RWPE2 (cell line): ENCODE measurements at regions not wholly inside any gene's neighbourhood (a gene's known extent, or its start where the extent isn't known, plus 50 kb on each side); places are given as distances from the start of the nearest gene placed in this dataset.

Experiments
- ATAC-seq: fragments of 200-7000 bp; cut with Tn5 transposase; 3 replicates; pipeline ENCODE4 v1.9.1; 2021; ENCODE audit warnings: low read depth
- DNase-seq: peaks from one replicate; pipeline ENCODE4 v3.0.0-alpha.2; 2020; ENCODE audit warnings: low spot score
- H3K27ac ChIP-seq: fragments of 450-650 bp; 2 replicates; pipeline ENCODE4 v1.5.1; 2017; ENCODE audit warnings: mild to moderate bottlenecking; ENCODE audit not compliant: poor library complexity, severe bottlenecking
- H3K27me3 ChIP-seq: fragments of 250-450 bp; sonication (Bioruptor Pico); 2 replicates; pipeline ENCODE4 v1.5.1; 2021; ENCODE audit warnings: mild to moderate bottlenecking, moderate library complexity; ENCODE audit not compliant: insufficient read depth, poor library complexity, severe bottlenecking
- H3K36me3 ChIP-seq: fragments of 250-450 bp; sonication (Bioruptor Pico); 2 replicates; pipeline ENCODE4 v1.5.1; 2020; ENCODE audit warnings: low read depth, mild to moderate bottlenecking, moderate library complexity
- H3K4me1 ChIP-seq: fragments of 250-450 bp; sonication (Bioruptor Pico); 2 replicates; pipeline ENCODE4 v1.5.1; 2021; ENCODE audit warnings: mild to moderate bottlenecking, moderate library complexity; ENCODE audit not compliant: insufficient read depth, poor library complexity, severe bottlenecking
- H3K4me3 ChIP-seq: fragments of 250-450 bp; sonication (Bioruptor Pico); 2 replicates; pipeline ENCODE4 v1.5.1; 2021; ENCODE audit warnings: mild to moderate bottlenecking, moderate library complexity; ENCODE audit not compliant: severe bottlenecking
- H3K9me3 ChIP-seq: fragments of 250-450 bp; sonication (Bioruptor Pico); 2 replicates; pipeline ENCODE4 v1.5.1; 2021; ENCODE audit warnings: mild to moderate bottlenecking, moderate library complexity; ENCODE audit not compliant: severe bottlenecking
- TF ChIP-seq, protein P1 (sequence below): fragments of 450-650 bp; IDR thresholded peaks from one replicate; pipeline ENCODE4 v1.5.1; 2017; ENCODE audit warnings: mild to moderate bottlenecking, moderate library complexity; ENCODE audit not compliant: poor library complexity, severe bottlenecking

DNA sequence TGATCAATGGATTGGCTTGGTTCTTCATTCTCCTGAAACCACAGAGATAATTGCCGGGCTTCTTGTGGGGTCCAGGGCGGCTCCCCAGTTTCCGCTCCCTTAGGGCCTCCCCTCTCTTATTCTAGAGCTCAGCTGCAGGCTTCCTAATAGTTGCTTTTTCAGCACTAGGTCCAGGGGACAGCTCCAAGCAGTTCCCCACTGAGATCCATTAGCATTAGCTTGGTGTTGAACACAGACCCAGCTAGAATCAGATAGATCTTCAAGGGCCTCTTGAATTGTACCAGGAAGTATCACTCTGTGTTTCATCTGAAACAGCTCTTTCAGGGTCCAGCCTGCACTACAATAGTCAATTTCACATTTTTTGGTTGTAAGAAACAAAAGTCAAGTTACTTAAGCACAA, 238.7 kb downstream of the SEC23IP start:
- H3K36me3 ChIP-seq: no peaks in the 10 kb centered on the region
- no peaks in the 10 kb centered on the region for H3K27me3 ChIP-seq
- peak; percentile 53; the same call in 1 of the 3 replicates for ATAC-seq
- DNase-seq: no peak
- TF ChIP-seq, protein P1, sequence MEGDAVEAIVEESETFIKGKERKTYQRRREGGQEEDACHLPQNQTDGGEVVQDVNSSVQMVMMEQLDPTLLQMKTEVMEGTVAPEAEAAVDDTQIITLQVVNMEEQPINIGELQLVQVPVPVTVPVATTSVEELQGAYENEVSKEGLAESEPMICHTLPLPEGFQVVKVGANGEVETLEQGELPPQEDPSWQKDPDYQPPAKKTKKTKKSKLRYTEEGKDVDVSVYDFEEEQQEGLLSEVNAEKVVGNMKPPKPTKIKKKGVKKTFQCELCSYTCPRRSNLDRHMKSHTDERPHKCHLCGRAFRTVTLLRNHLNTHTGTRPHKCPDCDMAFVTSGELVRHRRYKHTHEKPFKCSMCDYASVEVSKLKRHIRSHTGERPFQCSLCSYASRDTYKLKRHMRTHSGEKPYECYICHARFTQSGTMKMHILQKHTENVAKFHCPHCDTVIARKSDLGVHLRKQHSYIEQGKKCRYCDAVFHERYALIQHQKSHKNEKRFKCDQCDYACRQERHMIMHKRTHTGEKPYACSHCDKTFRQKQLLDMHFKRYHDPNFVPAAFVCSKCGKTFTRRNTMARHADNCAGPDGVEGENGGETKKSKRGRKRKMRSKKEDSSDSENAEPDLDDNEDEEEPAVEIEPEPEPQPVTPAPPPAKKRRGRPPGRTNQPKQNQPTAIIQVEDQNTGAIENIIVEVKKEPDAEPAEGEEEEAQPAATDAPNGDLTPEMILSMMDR: no peak
- H3K27ac ChIP-seq: no peak overlapping the region
- H3K9me3 ChIP-seq: no peaks in the 10 kb centered on the region
- H3K4me3 ChIP-seq: no peak overlapping the region
- H3K4me1 ChIP-seq: no peaks in the 10 kb centered on the region

DNA sequence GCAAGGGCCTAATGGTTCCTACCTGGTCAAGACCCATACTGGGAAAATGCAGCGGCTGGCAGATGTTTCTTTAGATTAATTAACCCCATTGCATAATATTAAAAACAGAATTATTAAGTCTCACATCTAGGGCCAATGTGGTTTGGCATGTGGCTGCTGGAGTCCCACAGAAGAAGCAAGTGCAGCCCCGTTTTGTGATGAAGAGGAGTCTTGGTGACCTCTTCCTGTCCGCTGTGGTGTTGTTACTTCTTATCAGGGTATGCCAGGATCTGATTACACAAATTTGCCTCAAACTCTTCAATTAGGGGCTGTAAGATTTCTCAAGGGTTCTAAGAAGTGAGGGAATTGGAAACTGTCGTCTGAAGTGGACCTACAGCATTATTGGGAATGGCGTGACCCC, 240.3 kb downstream of the SEC23IP start:
- no peaks in the 10 kb centered on the region for H3K27me3 ChIP-seq
- ATAC-seq (no peak), DNase-seq (no peak)
- H3K4me1 ChIP-seq: no peaks in the 10 kb centered on the region
- no peaks in the 10 kb centered on the region for H3K36me3 ChIP-seq
- TF ChIP-seq, protein P1: no peak
- no peaks in the 10 kb centered on the region for H3K9me3 ChIP-seq
- H3K4me3 ChIP-seq: no peak overlapping the region
- H3K27ac ChIP-seq: no peak overlapping the region

DNA sequence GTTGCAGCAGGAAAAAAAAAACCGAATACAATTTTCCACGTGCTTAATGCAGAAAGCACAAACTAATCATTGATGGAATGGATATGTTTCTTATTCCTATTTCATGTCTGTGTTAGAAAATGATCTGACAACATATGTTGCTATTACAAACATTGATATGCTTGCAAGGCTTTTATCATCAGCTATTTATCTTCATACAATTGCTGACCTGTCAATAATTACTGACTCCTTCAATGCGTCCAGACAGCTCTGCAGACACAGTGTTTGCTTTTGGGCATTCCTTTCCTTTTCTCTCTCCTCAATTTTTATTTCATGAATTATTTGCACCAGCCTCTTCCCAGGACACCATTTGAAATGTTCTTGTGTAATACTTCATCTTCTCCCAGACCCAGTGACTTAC, 246.2 kb downstream of the SEC23IP start:
- Histone ChIP-seq H3K4me3 (no peak overlapping the region), H3K4me1 (no peaks in the 10 kb centered on the region), H3K36me3 (no peaks in the 10 kb centered on the region), H3K27ac (no peak overlapping the region), H3K9me3 (no peaks in the 10 kb centered on the region), H3K27me3 (no peaks in the 10 kb centered on the region)
- DNase-seq (no peak), ATAC-seq (no peak)
- TF ChIP-seq, protein P1: no peak

DNA sequence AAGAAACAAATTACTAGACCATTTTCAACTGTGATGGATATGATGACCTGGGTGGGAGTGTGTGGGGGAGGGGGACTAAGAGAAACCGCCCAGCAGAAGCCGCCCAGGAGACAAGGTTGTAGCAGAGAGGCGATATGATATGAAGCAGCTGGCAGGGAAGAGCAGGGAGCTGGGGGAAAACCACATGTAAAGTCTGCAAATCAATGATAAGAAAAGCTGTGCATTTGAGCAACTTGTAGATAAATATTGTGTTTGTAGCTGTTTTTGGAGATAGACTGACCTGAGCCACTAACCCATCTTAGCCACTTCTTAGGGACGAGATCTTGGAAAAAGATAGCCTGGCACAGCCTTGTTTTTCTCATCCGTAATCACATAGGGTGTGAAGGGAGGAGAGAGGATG, 252.6 kb downstream of the SEC23IP start:
- no peaks in the 10 kb centered on the region for H3K4me1 ChIP-seq
- H3K9me3 ChIP-seq: no peaks in the 10 kb centered on the region
- H3K36me3 ChIP-seq: no peaks in the 10 kb centered on the region
- H3K4me3 ChIP-seq: no peak overlapping the region
- DNase-seq (no peak), ATAC-seq (no peak)
- H3K27ac ChIP-seq: no peak overlapping the region
- peaks cover 3% of the 10 kb centered on the region for H3K27me3 ChIP-seq
- TF ChIP-seq, protein P1: no peak

DNA sequence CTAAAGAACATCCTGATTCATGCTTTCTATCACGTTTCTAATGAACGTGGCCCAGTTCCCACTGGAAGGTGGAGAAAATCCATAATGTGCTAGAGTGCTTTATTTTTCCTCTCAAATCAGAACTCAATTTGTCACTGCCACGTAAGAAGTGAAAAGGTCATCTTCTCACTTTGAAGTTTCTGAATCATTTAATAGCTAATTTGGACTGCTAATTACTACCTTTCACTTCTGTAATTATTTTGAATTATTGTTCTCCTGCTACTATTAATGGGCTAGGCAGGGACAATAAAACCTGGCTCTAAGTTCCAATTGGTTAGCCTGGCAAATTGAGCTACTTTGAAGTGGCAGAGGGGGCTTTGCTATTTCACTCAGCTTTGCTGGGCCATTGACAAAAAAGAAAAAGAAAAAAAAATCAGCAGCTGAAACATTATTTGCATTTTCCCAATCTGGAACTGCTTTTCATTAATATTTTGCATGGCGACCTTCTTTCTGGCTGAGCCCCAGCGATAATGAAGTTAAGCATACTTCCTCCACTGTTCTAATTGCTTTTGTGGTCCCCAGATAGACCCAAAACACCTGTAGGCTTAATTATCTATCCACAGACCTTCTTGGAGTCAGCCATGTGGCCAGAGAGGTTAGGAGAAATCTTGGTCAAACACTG, 264.2 kb downstream of the SEC23IP start:
- H3K4me1 ChIP-seq: no peaks in the 10 kb centered on the region
- ATAC-seq: no peak
- H3K4me3 ChIP-seq: no peak overlapping the region
- no peaks in the 10 kb centered on the region for H3K9me3 ChIP-seq
- no peaks in the 10 kb centered on the region for H3K36me3 ChIP-seq
- no peak for DNase-seq
- no peak overlapping the region for H3K27ac ChIP-seq
- peaks cover 2% of the 10 kb centered on the region for H3K27me3 ChIP-seq
- TF ChIP-seq, protein P1: no peak
